GM12878 (cell line): ENCODE measurements at regions not wholly inside any gene's neighbourhood (a gene's known extent, or its start where the extent isn't known, plus 50 kb on each side); places are given as distances from the start of the nearest gene placed in this dataset.

Experiments used
- ATAC-seq: fragments of 200-7000 bp; cut with Tn5 transposase; 3 replicates; pipeline ENCODE4 v1.9.1; 2020; ENCODE audit warnings: mild to moderate bottlenecking, moderate library complexity
- BruUV-seq: library from RNA; stranded (reverse); fragments of 400-500 nt; replicated peaks from 2 replicates; lab custom pipeline; 2021; lab: Mats Ljungman, UMichigan
- CTCF ChIA-PET: fragments of 300-600 bp; sonication (Branson Sonifier 250); formaldehyde crosslinking; extraction: SDS; loops from one replicate; lab custom pipeline; 2021; ENCODE audit warnings: inconsistent platforms; lab: Yijun Ruan, JAX
- POLR2A ChIA-PET: fragments of 350-600 bp; formaldehyde crosslinking; extraction: SDS; loops from one replicate; lab custom pipeline; 2021; ENCODE audit warnings: inconsistent platforms; lab: Charles Lee
- RAD21 ChIA-PET: fragments of 300-600 bp; sonication (Branson Sonifier 250); formaldehyde crosslinking; loops from one replicate; lab custom pipeline; 2023; ENCODE audit warnings: antibody characterized with exemption; ENCODE audit not compliant: unreplicated experiment; lab: Charles Lee
- SMC1A ChIA-PET: fragments of 300-600 bp; sonication (Branson Sonifier 250); formaldehyde crosslinking; loops from one replicate; lab custom pipeline; 2023; ENCODE audit not compliant: unreplicated experiment, uncharacterized antibody; lab: Charles Lee
- DNase-seq: peaks from one replicate; pipeline ENCODE4 v3.0.0-alpha.2; 2011; ENCODE audit warnings: low read depth, low spot score
- FAIRE-seq: peaks from 3 replicates; lab custom pipeline; 2011; peaks lifted over from hg19 to GRCh38; lab: Jason Lieb, UNC
- H2AFZ ChIP-seq: 2 replicates; pipeline ENCODE4 v1.6.0; 2011; ENCODE audit warnings: low read depth, low read length, control low read depth; ENCODE audit not compliant: control insufficient read depth
- H3K27ac ChIP-seq: 2 replicates; pipeline ENCODE4 v1.5.1; 2011; ENCODE audit warnings: control low read depth; ENCODE audit not compliant: control insufficient read depth, insufficient read depth
- H3K27me3 ChIP-seq, 2 experiments: replicated peaks in 1 of 2; 2 replicates each; pipeline versions ENCODE4 v1.6.0 to v1.6.1; 2011; ENCODE audit warnings: low read length in 1 of 2; ENCODE audit not compliant: control insufficient read depth in 2 of 2, insufficient read depth in 2 of 2
- H3K36me3 ChIP-seq, 2 experiments: 2 replicates each; pipeline ENCODE4 v1.5.1; 2011; ENCODE audit warnings: low read length in 1 of 2; ENCODE audit not compliant: control insufficient read depth in 2 of 2, insufficient read depth in 2 of 2
- H3K4me1 ChIP-seq: 2 replicates; pipeline ENCODE4 v1.6.1; 2011; ENCODE audit warnings: mild to moderate bottlenecking, low read length, moderate library complexity, mixed read lengths; ENCODE audit not compliant: control insufficient read depth, insufficient read depth
- H3K4me2 ChIP-seq: 2 replicates; pipeline ENCODE4 v1.6.0; 2011; ENCODE audit warnings: control low read depth; ENCODE audit not compliant: control insufficient read depth, insufficient read depth
- H3K4me3 ChIP-seq: fragments of 200-600 bp; sonication (generic); 2 replicates; pipeline ENCODE4 v1.5.1; 2016
- H3K79me2 ChIP-seq: 2 replicates; pipeline ENCODE4 v1.6.0; 2011; ENCODE audit warnings: low read length; ENCODE audit not compliant: control insufficient read depth, insufficient read depth
- H3K9ac ChIP-seq: 2 replicates; pipeline ENCODE4 v1.8.0; 2011; ENCODE audit warnings: low read length, control low read depth, mixed read lengths; ENCODE audit not compliant: control insufficient read depth, insufficient read depth
- H3K9me3 ChIP-seq: replicated peaks from 3 replicates; pipeline ENCODE4 v1.5.1; 2011; ENCODE audit warnings: mild to moderate bottlenecking, low read length; ENCODE audit not compliant: control insufficient read depth, insufficient read depth
- H4K20me1 ChIP-seq: 2 replicates; pipeline ENCODE4 v1.6.0; 2011; ENCODE audit not compliant: control insufficient read depth, insufficient read depth
- BRCA1 ChIP-seq: IDR thresholded peaks from 2 replicates; pipeline ENCODE4 v1.6.1; 2011; ENCODE audit warnings: low read depth, low read length, improper control_type of control experiment
- CEBPB ChIP-seq, 2 experiments: fragments of 150-350 bp in 1 of 2; IDR thresholded peaks; 2 replicates each; pipeline ENCODE4 v1.6.1; 2012 to 2014; ENCODE audit warnings: low read depth in 2 of 2, low read length in 2 of 2, borderline replicate concordance in 1 of 2, inconsistent platforms in 1 of 2
- CEBPZ ChIP-seq: fragments of 150-350 bp; IDR thresholded peaks from 2 replicates; pipeline ENCODE4 v1.6.1; 2016; ENCODE audit warnings: low read depth, low read length
- LARP7 ChIP-seq: fragments of 450-650 bp; IDR thresholded peaks from 2 replicates; pipeline ENCODE4 v1.6.1; 2017; ENCODE audit warnings: mild to moderate bottlenecking
- NFIC ChIP-seq: IDR thresholded peaks from 2 replicates; pipeline ENCODE4 v1.6.1; 2012; ENCODE audit warnings: low read depth, mild to moderate bottlenecking, inconsistent platforms, low read length, moderate library complexity
- NR2C1 ChIP-seq: fragments of 450-650 bp; IDR thresholded peaks from 2 replicates; pipeline ENCODE4 v1.6.1; 2017; ENCODE audit warnings: antibody characterized with exemption, mild to moderate bottlenecking, moderate library complexity
- POLR2AphosphoS2 ChIP-seq: IDR thresholded peaks from 2 replicates; pipeline ENCODE4 v1.6.1; 2011; ENCODE audit warnings: low read depth, mild to moderate bottlenecking, low read length, improper control_type of control experiment, moderate library complexity
- PRDM15 ChIP-seq: fragments of 450-650 bp; formaldehyde crosslinking; IDR thresholded peaks from 2 replicates; pipeline ENCODE4 v1.4.0; 2020; ENCODE audit warnings: mild to moderate bottlenecking, moderate library complexity
- SREBF2 ChIP-seq: IDR thresholded peaks from 2 replicates; pipeline ENCODE4 v1.6.1; 2012; ENCODE audit warnings: mild to moderate bottlenecking, low read length
- TCF3 ChIP-seq: IDR thresholded peaks from 2 replicates; pipeline ENCODE4 v1.6.1; 2012; ENCODE audit warnings: low read depth, mild to moderate bottlenecking, low read length, borderline replicate concordance; ENCODE audit not compliant: insufficient read depth
- YY1 ChIP-seq: IDR thresholded peaks from 2 replicates; pipeline ENCODE4 v1.6.1; 2011; ENCODE audit warnings: low read depth, mild to moderate bottlenecking, low read length
- ZSCAN29 ChIP-seq: fragments of 450-650 bp; IDR thresholded peaks from 2 replicates; pipeline ENCODE4 v1.6.1; 2017; ENCODE audit warnings: mild to moderate bottlenecking, moderate library complexity
- in situ Hi-C: fragments of 300-500 bp; cut with MboI; formaldehyde crosslinking; loops from 9 replicates; pipeline ENCODE4 v1.14.3; 2018; ENCODE audit warnings: mixed read lengths
- intact Hi-C: fragments of 100-400 bp; cut with micrococcal nuclease; formaldehyde crosslinking; loops from one replicate; pipeline ENCODE4 v1.14.2; 2022; ENCODE audit not compliant: unreplicated experiment
- TF ChIP-seq, protein P1 (sequence below): fragments of 450-650 bp; IDR thresholded peaks from 2 replicates; pipeline ENCODE4 v1.6.1; 2016; ENCODE audit warnings: mild to moderate bottlenecking

DNA sequence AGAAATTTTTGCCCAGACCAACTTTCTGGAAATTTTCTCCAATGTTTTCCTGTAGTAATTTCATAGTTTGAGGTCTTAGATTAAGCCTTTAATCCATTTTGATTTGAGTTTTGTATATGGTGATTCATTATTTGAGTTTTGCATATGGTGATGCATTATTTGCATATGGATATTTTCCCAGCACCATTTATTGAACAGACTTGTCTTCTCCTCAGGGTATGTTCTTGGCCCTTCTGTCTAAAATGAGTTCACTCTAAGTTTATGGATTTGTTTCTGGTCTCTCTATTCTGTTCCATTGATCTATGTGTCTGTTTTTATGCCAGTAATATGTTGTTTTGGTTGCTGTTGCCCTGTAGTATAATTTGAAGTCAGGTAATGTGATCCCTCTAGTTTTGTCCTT lies 139.3 kb downstream of the SLC25A46 start:
- ChIA-PET SMC1A (interaction anchor here (0.6 kb wide), 1 partner anchor 15 kb away, joined by 3 read pairs; no protein-coding TSS in a partner anchor), RAD21 (no interaction called here), CTCF (no interaction called here), POLR2A (no interaction called here)
- Histone ChIP-seq H3K4me3 (no peak overlapping the region), H3K27ac (no peak overlapping the region), H4K20me1 (no peaks in the 10 kb centered on the region), H3K4me2 (no peak overlapping the region), H3K36me3 (no peaks in the 10 kb centered on the region), H3K27me3 (no peaks in the 10 kb centered on the region), H3K9me3 (no peaks in the 10 kb centered on the region; the same call in 2 of the 3 replicates), H3K79me2 (no peaks in the 10 kb centered on the region), H2AFZ (no peak overlapping the region), H3K4me1 (no peaks in the 10 kb centered on the region), H3K9ac (no peak overlapping the region)
- no peak for FAIRE-seq
- intact Hi-C loops: no loop called here
- ATAC-seq: no peak
- no peak for DNase-seq
- no peak for TF ChIP-seq POLR2AphosphoS2
- TF ChIP-seq BRCA1: no peak
- no peak for TF ChIP-seq CEBPZ
- no peak for TF ChIP-seq NR2C1
- TF ChIP-seq NFIC: no peak
- no peak for TF ChIP-seq LARP7
- no peak for TF ChIP-seq TCF3
- TF ChIP-seq, protein P1, sequence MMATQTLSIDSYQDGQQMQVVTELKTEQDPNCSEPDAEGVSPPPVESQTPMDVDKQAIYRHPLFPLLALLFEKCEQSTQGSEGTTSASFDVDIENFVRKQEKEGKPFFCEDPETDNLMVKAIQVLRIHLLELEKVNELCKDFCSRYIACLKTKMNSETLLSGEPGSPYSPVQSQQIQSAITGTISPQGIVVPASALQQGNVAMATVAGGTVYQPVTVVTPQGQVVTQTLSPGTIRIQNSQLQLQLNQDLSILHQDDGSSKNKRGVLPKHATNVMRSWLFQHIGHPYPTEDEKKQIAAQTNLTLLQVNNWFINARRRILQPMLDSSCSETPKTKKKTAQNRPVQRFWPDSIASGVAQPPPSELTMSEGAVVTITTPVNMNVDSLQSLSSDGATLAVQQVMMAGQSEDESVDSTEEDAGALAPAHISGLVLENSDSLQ: no peak
- TF ChIP-seq SREBF2: no peak
- no peak for TF ChIP-seq YY1
- TF ChIP-seq CEBPB (IDR thresholded peaks at IDR 0.05; ENCODE audit: borderline replicate concordance in 1 of 2, low read depth in 2 of 2, low read length in 2 of 2): no peak
- no peak for TF ChIP-seq ZSCAN29
- TF ChIP-seq PRDM15: no peak
- in situ Hi-C loops: no loop called here
- BruUV-seq: no TSS peak
